ENCODE measurements at regions not wholly inside any gene's neighbourhood (a gene's known extent, or its start where the extent isn't known, plus 50 kb on each side); places are given as distances from the start of the nearest gene placed in this dataset.

DNA sequence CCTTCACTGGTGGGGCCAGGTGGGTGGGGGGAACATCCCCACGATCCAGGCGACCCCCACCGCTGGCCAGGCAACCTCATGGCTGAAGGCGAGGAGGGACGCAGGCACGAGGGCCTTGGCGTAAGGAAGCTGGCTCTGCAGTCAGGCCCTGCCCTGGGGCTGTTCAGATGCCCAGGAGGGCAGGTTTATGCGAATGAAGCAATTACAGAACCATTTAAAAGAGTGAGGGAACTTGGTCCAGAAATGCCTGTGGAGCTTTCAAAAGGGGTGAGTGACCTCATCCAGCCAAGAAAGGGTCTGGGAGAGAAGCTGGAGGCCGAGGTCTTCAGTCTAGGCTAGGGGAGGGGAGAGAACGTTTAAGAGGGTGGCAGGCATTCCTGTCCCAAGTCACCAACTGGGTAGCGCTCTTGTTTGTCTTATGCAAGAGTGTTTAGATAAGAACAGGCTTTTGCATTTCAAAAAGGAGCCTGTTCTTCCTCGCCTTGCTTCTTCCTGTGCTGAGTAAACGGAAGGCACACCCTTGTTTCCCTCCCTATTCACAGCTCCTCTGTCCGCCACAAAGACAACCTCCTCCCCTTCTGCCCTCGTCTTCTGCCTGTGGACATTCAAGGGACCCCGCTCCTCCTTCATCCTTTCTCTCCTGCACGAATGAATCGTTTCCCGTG, 183.5 kb upstream of the SDK2 start:
- TF ChIP-seq, protein P1, sequence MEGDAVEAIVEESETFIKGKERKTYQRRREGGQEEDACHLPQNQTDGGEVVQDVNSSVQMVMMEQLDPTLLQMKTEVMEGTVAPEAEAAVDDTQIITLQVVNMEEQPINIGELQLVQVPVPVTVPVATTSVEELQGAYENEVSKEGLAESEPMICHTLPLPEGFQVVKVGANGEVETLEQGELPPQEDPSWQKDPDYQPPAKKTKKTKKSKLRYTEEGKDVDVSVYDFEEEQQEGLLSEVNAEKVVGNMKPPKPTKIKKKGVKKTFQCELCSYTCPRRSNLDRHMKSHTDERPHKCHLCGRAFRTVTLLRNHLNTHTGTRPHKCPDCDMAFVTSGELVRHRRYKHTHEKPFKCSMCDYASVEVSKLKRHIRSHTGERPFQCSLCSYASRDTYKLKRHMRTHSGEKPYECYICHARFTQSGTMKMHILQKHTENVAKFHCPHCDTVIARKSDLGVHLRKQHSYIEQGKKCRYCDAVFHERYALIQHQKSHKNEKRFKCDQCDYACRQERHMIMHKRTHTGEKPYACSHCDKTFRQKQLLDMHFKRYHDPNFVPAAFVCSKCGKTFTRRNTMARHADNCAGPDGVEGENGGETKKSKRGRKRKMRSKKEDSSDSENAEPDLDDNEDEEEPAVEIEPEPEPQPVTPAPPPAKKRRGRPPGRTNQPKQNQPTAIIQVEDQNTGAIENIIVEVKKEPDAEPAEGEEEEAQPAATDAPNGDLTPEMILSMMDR (IDR thresholded peaks at IDR 0.05) = no peak
- TF ChIP-seq EZH2 (IDR thresholded peaks at IDR 0.05; ENCODE audit: borderline replicate concordance, insufficient read depth, low read depth, low read length, poor library complexity, severe bottlenecking) = no peak

Data from B cell (primary cell).